Breast epithelium (tissue), 4 donors: ENCODE measurements at regions not wholly inside any gene's neighbourhood (a gene's known extent, or its start where the extent isn't known, plus 50 kb on each side); places are given as distances from the start of the nearest gene placed in this dataset.
A peak's percentile ranks its signal among the peaks of the same experiment; 100 is the strongest.

Experiments
- DNase-seq, 2 donors: peaks; one replicate each; pipeline ENCODE4 v3.0.0-alpha.2; 2019; ENCODE audit warnings: low spot score in 2 of 2
- H3K27ac ChIP-seq, 2 donors: fragments of 200-600 bp; sonication (generic) in 1 of 2; one replicate each; pipeline ENCODE4 v1.5.1; 2016 to 2019; ENCODE audit warnings: mild to moderate bottlenecking in 1 of 2
- H3K27me3 ChIP-seq, 2 donors: fragments of 200-600 bp; sonication (generic) in 1 of 2; one replicate each; pipeline versions ENCODE4 v1.5.1 to v1.6.0; 2017 to 2019; ENCODE audit warnings: control low read depth in 1 of 2, mild to moderate bottlenecking in 1 of 2
- H3K36me3 ChIP-seq: fragments of 200-600 bp; one replicate; pipeline ENCODE4 v1.5.1; 2019
- H3K4me1 ChIP-seq, 2 donors: fragments of 200-600 bp; sonication (generic); one replicate each; pipeline ENCODE4 v1.5.1; 2016 to 2019; ENCODE audit warnings: control low read depth in 1 of 2
- H3K4me3 ChIP-seq, 3 donors: fragments of 200-600 bp; sonication (generic); 1 replicate in 2 of 3; 2 replicates in 1 of 3; pipeline ENCODE4 v1.5.1; 2016 to 2019; ENCODE audit warnings: mild to moderate bottlenecking in 3 of 3, moderate library complexity in 2 of 3
- H3K9me3 ChIP-seq, 2 donors: fragments of 200-600 bp; sonication (generic) in 1 of 2; one replicate each; pipeline ENCODE4 v1.5.1; 2016 to 2019; ENCODE audit warnings: control low read depth in 1 of 2
- CTCF ChIP-seq, 3 donors: fragments of 450-650 bp; IDR thresholded peaks; one replicate each; pipeline ENCODE4 v1.5.1; 2016 to 2017; ENCODE audit warnings: antibody characterized with exemption in 3 of 3, mild to moderate bottlenecking in 3 of 3, moderate library complexity in 3 of 3
- POLR2A ChIP-seq: fragments of 450-650 bp; IDR thresholded peaks from one replicate; pipeline ENCODE4 v1.6.1; 2016; ENCODE audit warnings: antibody characterized with exemption, mild to moderate bottlenecking, moderate library complexity
- POLR2AphosphoS5 ChIP-seq, 3 donors: sonication (generic); formaldehyde crosslinking; IDR thresholded peaks; one replicate each; pipeline ENCODE4 v1.6.1; 2017; ENCODE audit warnings: antibody characterized with exemption in 3 of 3
- intact Hi-C: fragments of 100-400 bp; cut with DNase I; formaldehyde crosslinking; loops from one replicate; pipeline ENCODE4 v1.15.1; 2023; ENCODE audit warnings: low total_unique reads

- peak overlapping the region in 1 of 3 donors; percentile 69 for H3K4me3 ChIP-seq
- H3K27me3 ChIP-seq: peaks cover 0 to 31% of the 10 kb centered on the region in 2 donors
- TF ChIP-seq POLR2AphosphoS5 (IDR thresholded peaks at IDR 0.05): no peak
- TF ChIP-seq POLR2A: no peak
- no peak for TF ChIP-seq CTCF (IDR thresholded peaks at IDR 0.05)
- no peaks in the 10 kb centered on the region for H3K36me3 ChIP-seq
- no peaks in the 10 kb centered on the region for H3K9me3 ChIP-seq
- H3K27ac ChIP-seq: no peak overlapping the region
- DNase-seq: no peak
- intact Hi-C loops: no loop called here
- H3K4me1 ChIP-seq: peaks cover 0 to 5% of the 10 kb centered on the region in 2 donors
Observed at GRCh38 chr9:21558079-21558478, 76.0 kb upstream of the IFNE start.

- Histone ChIP-seq H3K4me1 (peaks cover 0 to 5% of the 10 kb centered on the region in 2 donors), H3K36me3 (no peaks in the 10 kb centered on the region), H3K27ac (peak overlapping the region; percentile 63 to 80), H3K27me3 (peaks cover 0 to 31% of the 10 kb centered on the region in 2 donors), H3K4me3 (peak overlapping the region; percentile 40 to 82 (median 69)), H3K9me3 (no peaks in the 10 kb centered on the region)
- no peak for DNase-seq
- no peak for TF ChIP-seq POLR2A
- TF ChIP-seq POLR2AphosphoS5 (IDR thresholded peaks at IDR 0.05): no peak
- no peak for TF ChIP-seq CTCF (IDR thresholded peaks at IDR 0.05)
- intact Hi-C loops: no loop called here
Observed at GRCh38 chr9:21558615-21559401, 76.7 kb upstream of the IFNE start.

- H3K27me3 ChIP-seq: peaks cover 0 to 37% of the 10 kb centered on the region in 2 donors
- H3K27ac ChIP-seq: peak overlapping the region; percentile 63 to 80
- intact Hi-C loops: no loop called here
- no peaks in the 10 kb centered on the region for H3K9me3 ChIP-seq
- no peaks in the 10 kb centered on the region for H3K36me3 ChIP-seq
- H3K4me3 ChIP-seq: peak overlapping the region; percentile 40 to 82 (median 69)
- DNase-seq: peak; percentile 51 to 52
- peaks cover 0 to 5% of the 10 kb centered on the region in 2 donors for H3K4me1 ChIP-seq
- no peak for TF ChIP-seq POLR2A
- no peak for TF ChIP-seq POLR2AphosphoS5 (IDR thresholded peaks at IDR 0.05)
- no peak for TF ChIP-seq CTCF (IDR thresholded peaks at IDR 0.05)
Observed at GRCh38 chr9:21559402-21560280, 77.5 kb upstream of the IFNE start.

- intact Hi-C loops: no loop called here
- Histone ChIP-seq H3K4me1 (peaks cover 0 to 5% of the 10 kb centered on the region in 2 donors), H3K36me3 (no peaks in the 10 kb centered on the region), H3K9me3 (no peaks in the 10 kb centered on the region), H3K27ac (peak overlapping the region; percentile 4 to 31), H3K4me3 (peak overlapping the region; percentile 40 to 82 (median 69)), H3K27me3 (peaks cover 0 to 37% of the 10 kb centered on the region in 2 donors)
- DNase-seq: no peak
- TF ChIP-seq CTCF (IDR thresholded peaks at IDR 0.05): no peak
- TF ChIP-seq POLR2AphosphoS5 (IDR thresholded peaks at IDR 0.05): no peak
- TF ChIP-seq POLR2A: no peak
Observed at GRCh38 chr9:21560281-21560745, 78.2 kb upstream of the IFNE start.
